SW 1271 (cell line): ENCODE measurements at regions not wholly inside any gene's neighbourhood (a gene's known extent, or its start where the extent isn't known, plus 50 kb on each side); places are given as distances from the start of the nearest gene placed in this dataset.
"Not testable (repeated sequence)": the region's sequence is repeated elsewhere in the genome, so short reads cannot be mapped to it uniquely, and the experiment has no call there.

Source experiments
- DNase-seq, 2 experiments: peaks; one replicate each; lab custom pipeline; 2025; lab: John Stamatoyannopoulos, UW

GRCh38 chr18:73101977-73102376 is 234.2 kb upstream of the NETO1 start:
- no peak for DNase-seq

DNA sequence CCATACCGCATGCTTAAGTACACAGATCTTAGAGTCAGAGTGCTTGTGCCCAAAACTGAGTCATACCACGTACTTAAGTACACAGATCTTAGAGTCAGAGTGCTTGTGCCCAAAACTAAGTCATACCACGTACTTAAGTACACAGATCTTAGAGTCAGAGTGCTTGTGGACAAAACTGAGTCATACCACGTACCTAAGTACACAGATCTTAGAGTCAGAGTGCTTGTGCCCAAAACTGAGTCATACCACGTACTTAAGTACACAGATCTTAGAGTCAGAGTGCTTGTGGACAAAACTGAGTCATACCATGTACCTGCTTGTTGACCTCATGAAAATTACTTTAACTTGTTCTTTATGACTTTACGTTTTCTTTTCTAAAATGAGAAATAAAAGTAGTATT is 233.7 kb upstream of the NETO1 start:
- DNase-seq, result not testable (repeated sequence)

DNA sequence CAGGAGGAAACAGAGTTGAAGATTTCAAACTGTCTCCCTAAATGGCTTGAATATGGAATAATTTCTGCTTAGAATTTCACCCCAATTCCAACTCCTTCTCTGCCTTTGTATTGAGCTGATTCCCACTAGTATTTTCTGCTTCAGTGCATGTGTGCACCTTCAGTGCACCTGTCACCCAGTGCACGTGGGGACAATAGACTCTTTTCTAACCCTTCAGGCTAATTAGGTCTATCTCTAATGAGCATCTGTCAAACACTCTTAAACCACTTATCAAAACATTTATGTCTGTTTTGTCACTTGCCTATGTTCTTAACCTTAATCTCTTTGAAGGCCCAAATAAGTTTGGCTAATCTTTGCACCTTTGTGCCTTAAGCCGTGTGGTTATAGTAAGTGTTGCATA is 232.0 kb upstream of the NETO1 start:
- DNase-seq, result no peak

- DNase-seq, result no peak
Observed at GRCh38 chr18:73093687-73094250, 226.0 kb upstream of the NETO1 start.

- no peak for DNase-seq
Observed at GRCh38 chr18:73088445-73088844, 220.7 kb upstream of the NETO1 start.

- DNase-seq, result no peak
Observed at GRCh38 chr18:73087282-73087977, 219.6 kb upstream of the NETO1 start.

GRCh38 chr18:73079920-73080319 is 212.1 kb upstream of the NETO1 start:
- DNase-seq, result no peak

DNA sequence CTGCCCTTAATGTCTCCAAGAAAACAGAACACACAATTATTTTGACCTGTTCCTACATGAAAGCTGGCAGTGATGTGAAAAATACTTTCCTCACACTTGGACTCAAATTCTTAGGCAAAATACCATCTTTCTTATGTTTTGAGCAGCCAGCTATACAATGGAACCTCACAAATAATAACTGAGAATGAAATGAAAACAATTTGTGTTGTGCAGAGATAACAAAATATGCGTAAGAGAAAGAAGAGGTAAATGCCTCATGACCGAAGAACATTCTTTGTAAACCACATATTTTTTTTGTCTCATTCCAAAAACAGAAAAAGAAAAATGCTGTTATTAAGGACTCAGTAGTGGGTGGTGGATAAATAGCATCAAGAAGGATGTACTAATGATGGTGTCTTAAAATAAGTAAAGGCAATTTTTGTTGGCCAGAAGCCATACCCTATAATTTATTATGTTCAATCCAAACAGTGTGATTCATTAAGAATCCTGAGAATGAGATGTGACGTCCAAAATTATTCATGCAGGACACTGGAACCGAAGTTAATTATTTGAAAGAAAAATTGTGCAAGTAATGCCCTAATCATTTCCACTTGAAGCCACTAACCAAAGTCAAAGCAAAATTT is 193.0 kb upstream of the NETO1 start:
- no peak for DNase-seq

DNA sequence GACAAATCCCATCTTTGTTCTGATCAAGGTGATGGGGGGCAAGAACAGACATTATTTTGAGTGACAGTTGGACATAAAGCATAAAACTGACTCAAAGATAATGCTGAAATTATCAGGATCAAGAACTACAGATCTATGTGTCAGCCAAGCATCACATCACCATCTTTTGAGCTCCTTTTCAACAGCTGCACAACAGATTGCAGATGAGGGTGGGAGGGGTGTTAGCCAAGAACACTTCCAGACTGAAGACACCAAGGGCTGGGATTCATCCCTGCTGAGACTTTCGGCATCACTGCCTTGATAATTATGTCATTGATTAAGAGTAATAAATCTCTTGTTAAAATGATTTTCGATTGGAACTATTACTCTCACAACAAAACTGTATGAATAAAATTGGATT is 191.5 kb upstream of the NETO1 start:
- DNase-seq, result no peak

- DNase-seq, result no peak
Observed at GRCh38 chr18:73047688-73048087, 179.9 kb upstream of the NETO1 start.

DNA sequence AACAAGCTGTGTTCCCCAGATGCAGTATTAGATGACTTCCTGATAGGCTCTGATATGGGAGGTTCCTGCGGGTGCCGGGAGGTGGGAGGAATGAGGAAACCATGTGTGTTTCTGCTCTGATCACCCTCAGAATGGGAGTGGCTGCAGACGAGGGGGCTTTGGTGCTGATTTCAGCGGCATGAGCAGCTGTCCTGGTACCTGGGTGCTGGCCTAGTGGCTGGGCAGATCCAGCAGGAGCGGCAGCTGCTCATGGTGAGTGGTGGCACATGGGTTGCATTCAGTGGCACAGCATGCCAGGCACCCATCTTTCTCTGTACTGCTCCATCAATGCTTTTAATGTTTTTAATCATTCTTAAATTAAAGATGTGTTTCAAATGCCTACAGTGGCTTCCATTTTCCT is 177.2 kb upstream of the NETO1 start:
- no peak for DNase-seq

- DNase-seq, result no peak
Observed at GRCh38 chr18:73043611-73044010, 175.8 kb upstream of the NETO1 start.

DNA sequence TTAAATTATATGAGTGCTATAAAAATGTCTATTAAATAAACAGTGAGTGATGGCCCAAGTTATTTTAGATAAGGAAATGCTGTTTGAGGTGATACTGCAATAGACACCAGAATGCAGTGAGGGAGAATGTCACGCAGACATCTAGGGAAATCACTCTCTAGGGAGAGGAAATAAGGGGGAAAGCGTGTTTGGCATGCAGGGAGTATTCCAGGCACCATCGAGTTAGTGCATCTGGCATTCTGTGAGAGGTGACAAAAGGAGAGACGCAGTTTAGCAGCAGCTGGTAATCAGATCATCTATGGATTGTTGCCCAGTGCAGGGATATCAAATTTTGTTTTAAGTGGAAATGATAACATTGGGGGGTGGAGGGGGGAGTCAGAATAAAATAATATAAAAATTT is 175.4 kb upstream of the NETO1 start:
- DNase-seq, result no peak

DNA sequence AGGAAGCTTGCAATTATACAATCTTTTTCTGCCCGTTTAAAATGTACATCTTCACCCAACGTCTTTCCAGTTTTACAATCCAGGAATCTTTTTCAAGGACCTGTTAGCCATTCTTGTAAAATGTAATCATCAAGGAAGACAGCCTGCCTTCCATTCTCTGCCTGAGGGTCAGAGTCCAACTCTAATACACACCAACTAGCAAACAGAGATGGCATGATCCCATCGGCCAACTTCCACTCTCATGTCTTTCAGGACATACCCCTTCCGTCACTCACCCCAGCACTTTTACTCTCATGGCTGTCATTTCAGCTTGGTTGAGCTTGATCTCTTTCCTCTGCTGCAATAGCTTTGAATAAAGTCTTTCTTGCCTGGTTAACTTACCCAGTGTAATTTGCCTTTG is 172.5 kb upstream of the NETO1 start:
- DNase-seq, result no peak

GRCh38 chr18:73038336-73038735 is 170.5 kb upstream of the NETO1 start:
- DNase-seq, result no peak

DNA sequence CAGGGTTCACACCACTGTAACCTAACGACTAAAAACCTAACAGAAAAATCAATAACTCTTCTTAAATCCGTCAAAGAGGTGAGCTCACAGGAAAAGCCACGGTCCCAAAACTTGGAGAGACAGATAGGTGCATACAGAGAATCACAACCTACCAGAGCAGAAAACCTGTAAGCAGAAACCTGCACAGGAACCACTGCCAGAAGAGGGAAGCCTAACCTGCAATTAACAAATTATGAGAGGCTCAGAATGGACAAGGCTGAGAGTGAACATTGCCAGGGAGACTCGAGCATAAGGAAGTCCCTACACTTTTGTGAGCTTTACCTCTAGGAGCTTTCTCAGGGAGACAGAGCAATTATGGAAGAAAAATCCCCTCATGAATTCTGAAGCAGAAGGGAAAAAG is 156.2 kb upstream of the NETO1 start:
- DNase-seq, result no peak

DNA sequence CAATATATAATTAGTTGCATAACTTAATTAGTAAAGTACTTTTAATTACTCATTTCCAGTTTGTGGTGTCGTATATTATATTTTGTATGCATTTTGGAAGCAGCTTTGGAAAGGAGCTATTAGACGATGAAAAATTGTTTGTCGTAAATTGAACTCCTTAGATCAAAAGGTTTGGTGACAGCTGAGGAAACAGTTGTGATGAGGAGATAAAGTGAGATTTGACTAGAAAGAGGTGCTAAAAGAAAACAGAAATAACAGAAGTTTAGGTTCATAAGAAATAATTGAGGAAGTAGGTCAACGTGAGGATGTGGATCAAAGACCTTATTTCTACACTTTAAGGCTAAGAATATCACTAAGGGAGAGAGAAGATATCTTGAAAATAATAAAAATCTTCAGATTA is 141.9 kb upstream of the NETO1 start:
- DNase-seq, result no peak

DNA sequence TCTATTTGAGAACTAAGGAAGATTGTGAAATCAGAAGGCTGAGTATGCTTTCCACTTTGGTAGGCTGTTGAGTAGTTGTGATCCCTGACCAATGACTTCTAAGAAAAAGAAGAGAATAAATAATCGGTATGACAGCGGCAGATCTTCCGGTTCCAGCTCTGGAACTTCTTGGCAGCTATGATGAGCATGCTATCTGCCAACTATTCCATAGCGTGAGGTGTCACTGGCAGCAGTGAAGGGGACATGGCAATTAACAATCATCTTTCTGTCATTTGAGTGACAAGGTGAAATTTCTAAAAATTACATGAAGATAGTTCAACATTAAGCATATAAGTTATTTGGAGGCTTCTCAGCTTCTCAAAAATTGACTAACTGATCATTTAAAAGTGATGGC is 140.1 kb upstream of the NETO1 start:
- DNase-seq, result no peak

GRCh38 chr18:73007195-73007914 is 139.6 kb upstream of the NETO1 start:
- DNase-seq, result no peak

GRCh38 chr18:73006331-73006730 is 138.5 kb upstream of the NETO1 start:
- DNase-seq, result no peak

GRCh38 chr18:73004260-73004659 is 136.5 kb upstream of the NETO1 start:
- no peak for DNase-seq

GRCh38 chr18:72999971-73000607 is 132.3 kb upstream of the NETO1 start:
- DNase-seq, result no peak

GRCh38 chr18:72995558-72995957 is 127.8 kb upstream of the NETO1 start:
- DNase-seq, result no peak
